Right ventricle myocardium inferior (tissue), 1 donor: ENCODE measurements at regions not wholly inside any gene's neighbourhood (a gene's known extent, or its start where the extent isn't known, plus 50 kb on each side); places are given as distances from the start of the nearest gene placed in this dataset.
A peak's percentile ranks its signal among the peaks of the same experiment; 100 is the strongest.

Source experiments
- ATAC-seq: fragments of 200-7000 bp; cut with Tn5 transposase; one replicate; pipeline ENCODE4 v1.9.1; 2020; ENCODE audit warnings: mild to moderate bottlenecking, moderate library complexity
- DNase-seq: peaks from one replicate; pipeline ENCODE4 v3.0.0; 2021; ENCODE audit errors: missing footprints
- intact Hi-C: fragments of 100-400 bp; cut with DNase I; formaldehyde crosslinking; loops from one replicate; pipeline ENCODE4 v1.11.0; 2022
- donor health status: DM: no; HTN: yes; CAD: no; lungs with severe emphysema.

DNA sequence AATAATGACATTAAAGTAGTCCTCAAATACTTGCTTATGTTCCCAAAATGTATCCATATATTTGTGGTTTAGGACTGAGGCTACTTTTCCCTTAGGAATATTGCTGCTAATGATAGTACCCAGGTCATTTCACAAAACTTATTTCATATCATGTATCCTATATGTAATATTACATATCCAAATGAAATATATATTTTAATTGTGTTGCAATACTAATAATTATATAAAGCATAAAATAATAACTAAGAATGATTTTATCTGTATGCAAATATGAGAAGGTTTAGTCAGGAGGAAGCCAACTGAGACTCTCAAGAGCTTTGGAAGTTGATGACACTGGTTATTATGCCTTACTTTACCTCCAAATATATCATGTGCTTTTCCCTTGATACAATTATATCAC is 231.5 kb upstream of the KLF14 start:
- intact Hi-C loops, result no loop called here
- ATAC-seq, result no peak
- DNase-seq, result no peak

DNA sequence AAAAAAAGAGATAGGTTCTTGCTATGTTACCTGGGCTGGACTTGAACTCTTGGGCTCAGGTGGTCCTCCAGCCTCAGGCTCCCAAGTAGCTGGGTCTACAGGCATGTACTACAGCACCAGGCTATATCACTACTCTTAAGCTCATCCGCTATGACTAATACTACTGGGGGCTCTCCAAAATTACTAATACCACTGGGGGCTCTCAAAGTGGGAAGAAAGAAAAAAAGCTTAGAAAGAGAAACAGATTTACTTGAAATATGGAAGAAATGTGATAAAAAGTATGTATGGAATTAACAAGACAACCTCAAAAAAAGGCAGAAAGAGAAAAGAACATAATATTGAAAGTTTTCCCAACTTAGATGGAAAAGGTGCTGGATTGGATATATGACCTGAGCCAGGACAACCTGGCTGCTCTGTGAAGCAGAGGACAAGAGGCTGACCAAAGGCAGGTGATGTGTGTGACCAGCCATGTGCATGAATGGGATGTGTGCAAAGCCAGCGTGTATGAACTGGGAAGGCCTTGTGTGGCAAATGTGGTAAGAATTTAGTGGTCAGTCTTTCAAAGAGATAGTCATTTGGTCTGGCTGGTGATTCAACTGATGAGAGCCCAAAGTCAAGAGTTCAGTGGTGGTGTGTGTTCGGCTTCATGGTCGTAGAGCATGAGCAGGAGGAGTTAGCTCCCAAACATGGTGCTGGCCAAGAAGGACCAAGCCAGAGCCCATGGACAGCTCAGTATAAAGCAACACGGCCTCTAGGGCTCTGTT is 232.4 kb upstream of the KLF14 start:
- DNase-seq, result no peak
- intact Hi-C loops, result no loop called here
- ATAC-seq, result no peak

DNA sequence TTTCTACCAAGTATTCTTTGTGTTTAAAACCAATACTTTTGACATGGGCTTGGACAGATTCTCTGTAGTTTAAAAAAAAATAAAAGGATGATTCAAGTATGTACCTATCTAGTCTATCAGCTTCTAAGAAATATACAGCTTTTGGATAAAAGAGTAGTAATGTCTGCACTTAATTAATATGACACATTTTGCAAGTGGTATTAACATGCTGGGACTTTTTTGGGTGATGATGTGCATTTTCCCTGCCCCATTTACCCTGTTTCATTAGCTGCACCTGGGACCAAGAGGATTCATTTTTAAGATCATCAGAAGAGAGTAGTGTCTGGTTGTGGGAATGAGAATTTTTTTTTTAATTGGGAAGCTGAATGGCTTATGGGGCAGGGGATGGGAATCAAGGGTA is 236.2 kb upstream of the KLF14 start:
- intact Hi-C loops, result no loop called here
- no peak for DNase-seq
- no peak for ATAC-seq

DNA sequence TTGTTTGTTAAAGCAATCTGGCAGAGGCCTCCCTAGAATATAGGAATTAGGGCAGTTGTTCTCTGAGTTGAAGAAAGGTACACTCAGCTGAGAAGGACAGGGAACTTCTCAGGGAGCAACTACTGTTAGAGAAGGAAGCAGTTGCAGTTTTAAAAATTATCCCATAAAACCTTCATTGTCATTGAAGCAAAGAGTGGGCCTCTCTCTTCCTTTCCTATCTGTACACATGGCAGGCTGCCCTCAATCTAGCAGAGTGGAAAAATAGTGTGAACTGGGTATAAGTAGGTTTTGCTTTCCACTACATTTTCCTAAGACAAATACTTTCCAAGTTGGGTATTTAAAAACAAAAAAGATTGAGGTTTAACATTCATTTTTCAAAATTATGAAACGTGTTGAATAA is 236.7 kb upstream of the KLF14 start:
- DNase-seq, result no peak
- intact Hi-C loops, result no loop called here
- ATAC-seq, result no peak

DNA sequence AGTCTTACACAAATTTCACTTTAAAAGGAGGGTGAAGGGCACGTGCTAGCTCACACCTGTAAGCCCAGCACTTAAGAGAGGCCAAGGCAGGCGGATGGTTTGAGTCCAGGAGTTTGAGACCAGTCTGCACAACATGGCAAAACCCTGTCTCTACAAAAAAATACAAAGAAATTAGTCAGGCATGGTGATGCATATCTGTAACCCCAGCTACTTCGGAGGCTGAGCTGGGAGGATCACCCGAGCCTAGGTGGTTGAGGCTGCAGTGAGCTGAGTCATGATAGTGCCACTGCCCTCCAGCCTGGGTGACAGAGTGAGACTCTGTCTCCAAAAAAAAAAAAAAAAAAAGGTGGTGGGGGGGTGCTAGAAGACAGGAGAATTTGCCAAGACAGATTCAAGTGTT is 237.3 kb upstream of the KLF14 start:
- DNase-seq (no peak), ATAC-seq (peak; percentile 34)
- intact Hi-C loops, result no loop called here

DNA sequence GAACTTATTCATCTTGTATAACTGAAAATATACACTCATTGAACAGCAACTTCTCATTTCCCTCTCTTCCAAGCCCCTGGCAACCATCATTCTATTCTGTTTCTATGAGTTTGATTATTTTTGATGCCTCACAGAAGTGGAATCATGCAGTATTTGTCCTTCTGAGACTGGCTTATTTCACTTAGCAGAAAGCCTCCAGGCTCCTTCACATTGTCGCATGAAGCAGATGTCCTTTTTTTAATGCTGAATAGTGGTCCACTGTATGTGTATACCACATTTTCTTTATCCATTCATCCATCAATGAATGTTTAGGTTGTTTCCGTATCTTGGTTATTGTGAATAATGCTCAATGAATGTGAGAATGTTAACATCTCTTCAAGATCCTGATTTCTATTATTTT is 238.2 kb upstream of the KLF14 start:
- ATAC-seq (no peak), DNase-seq (no peak)
- intact Hi-C loops, result no loop called here

DNA sequence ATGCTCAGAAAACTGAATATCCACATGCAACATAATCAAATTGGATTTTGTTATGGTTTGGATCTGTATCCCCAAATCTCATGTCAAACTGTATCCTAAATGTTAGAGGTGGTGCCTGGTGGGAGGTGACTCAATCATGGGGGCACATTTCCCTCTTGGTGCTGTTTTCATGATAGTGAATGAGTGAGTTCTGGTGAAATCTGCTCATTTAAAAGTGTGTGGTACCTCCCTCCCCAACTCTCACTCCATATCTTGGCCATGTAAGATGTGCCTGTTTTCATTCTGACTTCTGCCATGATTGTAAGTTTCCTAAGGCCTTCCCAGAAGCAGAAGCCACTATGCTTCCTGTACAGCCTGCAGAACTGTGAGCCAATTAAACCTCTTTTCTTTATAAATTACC is 239.6 kb upstream of the KLF14 start:
- DNase-seq (no peak), ATAC-seq (no peak)
- intact Hi-C loops, result no loop called here

DNA sequence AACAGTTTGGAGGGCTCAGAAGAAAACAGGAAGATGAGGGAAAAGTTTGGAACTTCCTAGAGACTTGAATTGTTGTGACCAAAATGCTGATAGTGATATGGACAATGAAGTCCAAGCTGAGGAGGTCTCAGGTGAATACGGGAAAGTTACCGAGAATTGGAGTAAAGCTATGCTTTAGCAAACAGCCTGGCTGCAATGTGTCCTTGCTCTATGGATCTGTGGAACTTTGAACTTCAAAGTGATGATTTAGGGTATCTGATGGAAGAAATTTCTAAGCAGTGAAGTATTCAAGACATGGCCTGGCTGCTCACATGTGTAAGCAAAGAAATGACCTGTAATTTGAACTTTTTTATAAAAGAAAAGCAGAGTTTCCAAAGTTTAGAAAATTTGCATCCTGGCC is 240.2 kb upstream of the KLF14 start:
- DNase-seq, result no peak
- intact Hi-C loops, result no loop called here
- ATAC-seq, result no peak

DNA sequence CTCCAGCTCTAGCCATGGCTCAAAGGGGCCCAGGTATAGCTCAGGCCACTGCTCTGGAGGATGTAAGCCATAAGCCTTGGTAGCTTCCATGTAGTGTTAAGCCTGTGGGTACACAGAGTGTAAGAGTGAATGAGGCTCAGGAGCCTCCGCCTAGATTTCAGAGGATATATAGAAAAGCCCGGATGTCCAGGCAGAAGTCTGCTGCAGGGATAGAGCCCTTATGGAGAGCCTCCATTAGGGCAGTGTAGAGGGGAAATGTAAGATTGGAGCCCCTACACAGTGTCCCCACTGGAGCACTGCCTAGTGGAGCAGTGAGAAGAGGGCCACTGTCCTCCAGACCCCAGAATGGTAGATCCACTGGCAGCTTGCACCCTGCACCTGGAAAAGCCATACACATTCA is 240.8 kb upstream of the KLF14 start:
- no peak for DNase-seq
- intact Hi-C loops, result no loop called here
- no peak for ATAC-seq

DNA sequence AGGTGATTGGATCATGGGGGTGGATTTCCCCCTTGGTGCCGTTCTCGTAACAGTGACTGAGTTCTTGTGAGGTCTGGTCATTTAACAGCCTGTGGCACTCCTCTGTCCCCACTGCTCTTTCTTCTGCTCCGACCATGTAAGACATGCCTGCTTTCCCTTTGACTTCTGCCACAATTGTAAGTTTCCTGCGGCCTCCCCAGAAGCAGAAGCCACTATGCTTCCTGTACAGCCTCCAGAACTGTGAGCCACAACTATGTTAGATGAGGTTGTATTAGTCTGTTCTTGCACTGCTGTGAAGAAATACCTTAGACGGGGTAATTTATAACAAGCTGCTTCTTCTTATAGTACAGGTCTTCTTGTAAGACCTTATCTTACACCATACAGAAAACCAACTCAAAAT is 241.7 kb upstream of the KLF14 start:
- intact Hi-C loops, result no loop called here

DNA sequence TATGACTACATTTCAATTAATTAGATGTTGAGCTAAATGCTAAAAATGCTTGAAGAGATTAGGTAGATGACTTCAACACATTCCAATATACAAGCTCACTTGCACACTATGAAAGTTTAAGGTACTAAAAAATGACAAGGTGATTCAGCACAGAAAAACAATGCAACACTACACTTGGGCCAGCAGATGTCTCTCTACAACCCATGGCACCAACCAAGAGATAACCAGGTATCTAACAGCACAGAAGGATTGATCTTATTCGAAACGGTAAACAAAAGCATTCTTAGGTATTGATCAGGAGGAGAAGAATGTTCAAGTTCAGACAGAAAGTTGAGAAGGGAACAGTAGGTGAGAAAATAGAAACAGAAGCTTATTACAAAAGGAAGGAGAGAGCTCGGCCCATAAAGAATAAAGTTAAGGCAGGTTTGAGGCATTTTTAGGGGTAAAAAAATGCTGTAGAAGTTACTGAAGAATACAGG is 248.2 kb upstream of the KLF14 start:
- intact Hi-C loops, result loop anchor here (2.0 kb wide), 1 partner anchor 59 kb away; no protein-coding TSS in a partner anchor
- ATAC-seq (peak; percentile 29), DNase-seq (no peak)

More for the DNA sequence above, 241.7 kb upstream of the KLF14 start:
- DNase-seq (no peak), ATAC-seq (no peak)

DNA sequence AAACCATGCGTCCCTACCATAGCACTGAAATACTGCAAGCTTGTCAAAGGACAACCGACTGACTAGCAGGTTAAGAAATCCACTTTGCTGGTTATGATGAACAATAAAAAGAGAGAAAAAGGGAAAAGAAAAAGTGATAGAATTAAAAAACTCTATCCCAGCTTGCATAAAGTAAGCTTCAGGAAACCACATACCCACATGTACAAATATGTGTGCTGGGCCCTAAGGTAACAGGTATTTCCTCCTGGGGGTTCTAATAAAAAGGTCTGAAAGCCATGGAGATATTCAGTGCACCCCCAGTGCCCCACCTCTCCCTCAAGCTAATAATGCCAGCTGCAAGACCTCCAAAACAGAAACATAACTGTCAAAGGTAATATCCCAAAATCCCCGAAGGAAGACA is 248.6 kb upstream of the KLF14 start:
- ATAC-seq (no peak), DNase-seq (no peak)
- intact Hi-C loops, result loop anchor here (2.0 kb wide), 1 partner anchor 58 kb away; no protein-coding TSS in a partner anchor

DNA sequence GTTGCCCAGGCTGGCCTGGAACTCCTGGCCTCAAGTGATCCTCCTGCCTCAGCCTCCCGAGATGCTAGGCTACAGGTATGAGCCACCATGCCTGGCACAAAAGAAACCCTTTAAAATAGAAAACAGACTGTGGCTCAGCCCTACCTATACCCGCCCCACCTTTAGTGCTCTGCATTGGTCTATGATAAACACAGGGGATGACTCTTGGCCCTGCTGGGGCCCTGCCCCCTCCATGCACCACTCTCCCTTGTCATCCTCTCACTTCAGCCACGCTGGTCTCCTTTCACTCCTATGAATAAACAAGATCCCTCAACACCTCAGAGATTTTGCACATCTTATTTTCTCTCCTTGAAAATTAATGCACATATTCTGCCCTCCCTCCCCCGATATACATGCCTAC is 251.4 kb upstream of the KLF14 start:
- ATAC-seq, result no peak
- intact Hi-C loops, result no loop called here
- DNase-seq, result no peak

DNA sequence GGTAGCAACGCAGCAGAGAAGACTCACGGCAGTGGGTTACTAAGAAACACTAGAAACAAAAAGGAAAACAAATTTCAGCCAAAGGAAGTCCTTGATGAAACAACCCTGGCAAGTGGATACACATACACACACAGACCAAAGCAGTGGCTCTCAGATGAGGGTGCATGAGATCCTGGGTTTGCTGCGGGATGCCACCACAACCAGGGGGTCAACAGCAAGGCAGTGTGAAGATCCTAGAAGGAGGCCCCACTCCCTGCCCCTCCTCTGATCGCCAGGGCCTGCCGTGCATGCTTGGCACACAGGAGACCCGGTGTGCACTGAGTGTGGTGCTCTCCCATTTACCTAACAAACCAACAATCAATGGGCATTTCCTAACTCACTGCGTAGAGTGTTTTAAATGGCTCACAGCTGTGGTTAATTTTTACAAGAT is 252.3 kb upstream of the KLF14 start:
- intact Hi-C loops, result no loop called here
- ATAC-seq (peak; percentile 75), DNase-seq (no peak)

DNA sequence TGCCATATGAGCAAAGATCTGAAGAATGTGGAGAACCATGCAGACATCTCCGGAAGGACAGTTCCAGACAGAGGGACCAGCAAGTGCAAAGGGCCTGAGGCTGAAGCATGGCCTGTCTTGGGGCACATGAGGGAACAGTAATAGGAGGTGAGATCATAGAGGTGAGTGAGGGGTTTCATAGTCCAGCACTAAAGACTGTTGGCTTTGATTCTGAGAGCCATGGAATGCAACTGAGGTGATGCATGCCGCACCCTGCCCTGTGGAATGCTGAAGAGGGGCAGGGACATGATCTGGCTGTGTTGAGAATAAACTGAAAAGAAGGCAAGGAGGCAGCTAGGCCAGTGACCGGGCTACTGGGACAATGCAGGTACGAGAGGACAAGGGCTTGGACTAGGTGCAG is 253.1 kb upstream of the KLF14 start:
- ATAC-seq, result no peak
- DNase-seq, result no peak
- intact Hi-C loops, result no loop called here

DNA sequence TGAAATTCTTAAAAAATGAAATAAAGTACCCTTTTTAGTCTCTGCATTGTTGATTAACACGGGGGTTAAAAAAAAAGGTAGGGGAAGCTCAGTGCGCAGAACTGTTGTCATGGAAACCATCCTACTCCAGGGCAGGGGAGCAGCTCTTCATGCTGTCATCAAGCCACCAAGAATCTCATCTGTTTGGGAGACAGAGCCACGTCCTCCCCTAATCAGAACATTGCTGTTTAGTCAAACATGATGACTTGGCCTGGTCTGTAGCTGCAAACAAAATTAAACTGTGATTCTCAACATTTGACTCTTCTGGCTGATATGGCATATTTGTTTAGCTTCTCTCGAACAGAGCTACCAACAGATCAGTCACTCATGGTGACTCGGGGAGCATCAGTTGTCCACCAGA is 254.4 kb upstream of the KLF14 start:
- ATAC-seq (no peak), DNase-seq (no peak)
- intact Hi-C loops, result no loop called here

DNA sequence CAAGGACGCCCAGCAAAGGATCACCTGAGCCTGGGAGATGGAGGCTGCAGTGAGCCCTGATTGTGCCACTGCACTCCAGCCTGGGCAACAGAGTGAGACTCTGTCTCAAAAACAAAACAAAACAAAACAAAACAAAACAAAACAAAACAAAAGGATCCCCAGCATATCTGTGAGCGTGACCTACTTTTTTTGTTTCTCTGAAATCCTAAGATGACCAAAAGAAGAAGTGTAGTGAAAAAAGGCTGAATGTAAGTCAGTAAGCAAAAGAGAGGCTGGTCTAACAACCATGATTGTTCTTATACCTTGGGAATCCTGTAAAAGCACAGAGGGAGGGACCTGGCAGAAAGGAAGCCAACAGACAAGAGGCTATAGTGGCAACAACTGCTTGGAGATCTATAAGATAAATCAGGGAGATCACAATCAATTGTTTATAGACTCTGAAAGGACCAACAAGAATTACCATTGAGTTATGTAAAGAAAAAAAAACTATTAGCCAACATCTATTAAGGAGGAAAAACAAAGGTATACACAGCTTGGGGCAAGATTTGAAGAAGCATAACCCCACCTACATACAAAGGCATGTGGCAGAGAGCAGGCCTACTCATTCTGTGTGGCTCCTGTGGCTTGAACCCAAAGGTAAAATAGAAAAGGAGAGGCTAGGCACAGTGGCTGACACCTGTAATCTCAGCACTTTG is 255.2 kb upstream of the KLF14 start:
- no peak for ATAC-seq
- intact Hi-C loops, result no loop called here

DNA sequence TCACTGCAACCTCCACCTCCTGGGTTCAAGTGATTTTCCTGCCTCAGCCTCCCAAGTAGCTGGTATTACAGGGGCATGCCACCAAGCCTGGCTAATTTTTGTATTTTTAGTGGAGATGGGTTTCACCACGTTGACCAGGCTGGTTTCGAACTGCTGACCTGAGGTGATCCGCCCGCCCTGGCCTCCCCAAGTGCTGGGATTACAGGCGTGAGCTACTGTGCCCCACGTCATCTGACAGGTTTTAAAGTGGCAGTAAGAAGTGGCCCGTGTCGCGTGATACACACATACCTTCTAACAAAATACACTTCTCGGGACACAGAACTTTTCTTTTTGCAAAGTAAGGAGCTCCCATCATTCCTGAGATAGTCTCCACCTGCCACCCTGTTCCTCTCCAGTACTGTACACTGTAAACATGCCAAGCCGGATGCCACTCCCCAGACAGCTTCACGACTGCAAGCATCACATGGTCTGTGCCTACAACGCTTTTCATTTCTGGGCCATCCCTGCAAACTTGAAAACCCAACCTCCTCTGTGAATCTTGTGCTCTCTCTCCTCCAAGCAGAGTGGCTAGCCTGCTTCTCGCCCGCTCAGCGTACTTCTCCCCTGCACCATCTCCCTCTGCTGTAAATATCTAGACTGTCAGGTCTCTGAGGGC is 256.3 kb upstream of the KLF14 start:
- DNase-seq, result no peak
- intact Hi-C loops, result no loop called here
- ATAC-seq, result no peak

More for the DNA sequence above, 255.2 kb upstream of the KLF14 start:
- DNase-seq, result no peak

DNA sequence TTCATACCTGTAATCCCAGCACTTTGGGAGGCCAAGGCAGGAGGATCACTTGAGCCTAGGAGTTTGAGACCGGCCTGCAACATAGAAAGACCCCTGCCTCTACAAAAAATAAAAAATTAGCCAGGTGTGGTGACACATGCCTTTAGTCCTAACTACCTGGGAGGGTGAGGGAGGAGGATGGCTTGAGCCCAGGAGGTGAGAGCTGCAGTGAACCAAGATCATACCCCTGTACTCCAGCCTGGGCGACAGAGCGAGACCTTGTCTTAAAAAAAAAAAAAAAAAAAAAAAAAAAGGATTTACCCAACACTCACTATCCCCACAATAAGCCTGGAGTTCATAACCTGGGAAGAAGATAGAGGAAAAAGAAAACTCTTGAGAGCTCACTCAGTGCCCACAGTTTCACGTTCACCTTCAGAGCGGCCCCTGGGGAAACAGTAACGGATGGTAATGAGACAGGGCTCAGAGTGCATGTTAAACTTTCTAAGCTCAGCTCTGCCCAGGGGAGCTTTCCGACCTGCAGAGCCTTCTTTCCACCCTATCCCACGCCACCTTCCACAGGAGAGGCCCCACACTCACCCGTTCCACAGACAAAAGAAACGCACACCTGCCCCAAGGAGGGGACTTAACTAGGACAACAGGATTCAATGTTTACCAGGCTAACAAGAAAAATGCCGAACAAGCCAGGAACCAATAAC is 259.8 kb upstream of the KLF14 start:
- DNase-seq (no peak), ATAC-seq (no peak)
- intact Hi-C loops, result no loop called here
